ENCODE measurements at regions not wholly inside any gene's neighbourhood (a gene's known extent, or its start where the extent isn't known, plus 50 kb on each side); places are given as distances from the start of the nearest gene placed in this dataset.

GRCh38 chr3:76958861-76959260, 81.0 kb upstream of the ROBO2 start:
- no peak for TF ChIP-seq CTCF (IDR thresholded peaks at IDR 0.05; ENCODE audit: insufficient read depth, low read length)
- no peak for TF ChIP-seq SPI1 (IDR thresholded peaks at IDR 0.05; ENCODE audit: borderline replicate concordance, low read depth)
- TF ChIP-seq REST (IDR thresholded peaks at IDR 0.05; ENCODE audit: insufficient replicate concordance, low read depth) = no peak
- TF ChIP-seq GABPA (IDR thresholded peaks at IDR 0.05; ENCODE audit: low read depth) = no peak
- TF ChIP-seq POLR2AphosphoS5 (IDR thresholded peaks at IDR 0.05; ENCODE audit: low read depth) = no peak
- Histone ChIP-seq H3K27ac (replicated peaks) (no peak overlapping the region), H3K27me3 (ENCODE audit: insufficient read depth, poor library complexity, severe bottlenecking) (no peaks in the 10 kb centered on the region), H3K4me3 (replicated peaks; ENCODE audit: insufficient read depth, low read length) (no peak overlapping the region)
- no peak for DNase-seq (ENCODE audit: low read depth in 1 of 2, low spot score in 1 of 2)

DNA sequence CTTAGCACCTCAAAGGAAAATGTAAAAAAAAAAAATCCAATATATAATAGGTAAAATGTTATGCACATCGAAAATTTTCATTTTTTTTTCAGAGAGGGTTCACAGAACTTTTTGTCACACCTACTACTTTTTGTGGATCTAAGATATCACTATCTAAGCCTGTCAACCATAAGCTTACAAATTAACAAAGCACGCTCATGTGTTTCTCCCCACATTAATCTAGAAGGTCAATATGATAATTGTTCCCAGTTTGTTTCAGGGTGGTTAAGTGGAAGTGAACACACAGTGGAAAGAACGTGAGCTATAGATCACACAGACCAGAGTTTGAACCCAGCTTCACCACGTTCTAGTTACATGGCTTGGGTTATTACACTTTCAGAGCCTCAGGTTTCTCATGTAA, 78.6 kb upstream of the ROBO2 start:
- H3K27me3 ChIP-seq (ENCODE audit: insufficient read depth, poor library complexity, severe bottlenecking) = no peaks in the 10 kb centered on the region
- TF ChIP-seq REST (IDR thresholded peaks at IDR 0.05; ENCODE audit: insufficient replicate concordance, low read depth) (no peak), POLR2AphosphoS5 (IDR thresholded peaks at IDR 0.05; ENCODE audit: low read depth) (no peak), GABPA (IDR thresholded peaks at IDR 0.05; ENCODE audit: low read depth) (no peak), CTCF (IDR thresholded peaks at IDR 0.05; ENCODE audit: insufficient read depth, low read length) (no peak), SPI1 (IDR thresholded peaks at IDR 0.05; ENCODE audit: borderline replicate concordance, low read depth) (no peak)
- H3K4me3 ChIP-seq (replicated peaks; ENCODE audit: insufficient read depth, low read length) = no peak overlapping the region
- H3K27ac ChIP-seq (replicated peaks) = no peak overlapping the region
- DNase-seq (ENCODE audit: low read depth in 1 of 2, low spot score in 1 of 2) = no peak

- TF ChIP-seq CTCF (IDR thresholded peaks at IDR 0.05; ENCODE audit: insufficient read depth, low read length) (no peak), SPI1 (IDR thresholded peaks at IDR 0.05; ENCODE audit: borderline replicate concordance, low read depth) (no peak), POLR2AphosphoS5 (IDR thresholded peaks at IDR 0.05; ENCODE audit: low read depth) (no peak), REST (IDR thresholded peaks at IDR 0.05; ENCODE audit: insufficient replicate concordance, low read depth) (no peak), GABPA (IDR thresholded peaks at IDR 0.05; ENCODE audit: low read depth) (no peak)
- Histone ChIP-seq H3K27me3 (ENCODE audit: insufficient read depth, poor library complexity, severe bottlenecking) (no peaks in the 10 kb centered on the region), H3K4me3 (replicated peaks; ENCODE audit: insufficient read depth, low read length) (no peak overlapping the region), H3K27ac (replicated peaks) (no peak overlapping the region)
- DNase-seq (ENCODE audit: low read depth in 1 of 2, low spot score in 1 of 2) = no peak
Observed at GRCh38 chr3:76965122-76965725, 74.7 kb upstream of the ROBO2 start.

Measured in HL-60 (cell line).